ENCODE measurements at regions not wholly inside any gene's neighbourhood (a gene's known extent, or its start where the extent isn't known, plus 50 kb on each side); places are given as distances from the start of the nearest gene placed in this dataset.

DNA sequence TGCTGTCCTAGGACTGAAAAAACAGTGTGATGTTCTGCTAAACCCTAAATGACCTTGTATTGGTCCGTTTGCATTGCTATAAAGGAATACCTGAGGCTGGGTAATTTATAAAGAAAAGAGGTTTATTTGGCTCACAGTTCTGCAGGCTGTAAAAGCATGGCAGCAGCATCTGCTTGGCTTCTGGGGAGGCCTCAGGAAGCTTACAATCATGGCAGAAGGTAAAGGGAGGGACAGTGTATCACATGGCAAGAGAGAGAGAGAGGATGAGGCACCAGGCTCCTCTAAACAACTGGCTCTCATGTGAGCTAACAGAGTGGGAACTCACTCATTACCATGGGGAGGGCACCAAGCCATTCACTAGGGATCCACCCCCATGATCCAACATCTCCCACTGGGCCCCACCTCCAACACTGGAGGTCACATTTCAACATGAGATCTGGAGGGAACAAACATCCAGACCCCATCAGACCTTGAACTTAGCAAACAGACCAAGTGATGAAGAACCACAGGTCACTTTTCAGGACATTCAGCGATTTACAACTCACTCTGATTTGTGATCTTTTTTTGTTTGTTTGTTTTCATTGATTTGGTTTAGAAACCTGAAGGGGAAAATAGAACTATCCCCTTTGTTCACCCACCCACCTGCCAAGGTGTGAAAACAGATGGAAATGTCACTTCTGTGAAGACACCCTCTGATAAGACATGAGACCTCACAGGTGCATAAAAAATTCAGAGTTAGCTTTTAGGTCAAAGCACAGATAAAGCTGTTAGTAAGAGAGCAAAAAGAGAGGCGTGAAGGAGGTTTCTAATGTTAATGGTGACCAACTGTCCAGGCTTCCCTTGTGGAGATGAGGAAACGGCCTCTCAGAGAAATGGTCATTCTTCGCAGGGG is 104.2 kb upstream of the RALGPS2 start:
- WGBS (ENCODE audit: insufficient coverage), result 95% methylated on average over 4 of the region's 5 CpGs
- no peak overlapping the region for H3K4me3 ChIP-seq (ENCODE audit: control extremely low read depth in 1 of 5, extremely low read depth in 1 of 5, insufficient read depth in 1 of 5, low read depth in 2 of 5, low read length in 4 of 5)
- H3K79me2 ChIP-seq (ENCODE audit: control insufficient read depth, insufficient read depth, low read length), result peaks cover 43% of the 10 kb centered on the region
- H2AFZ ChIP-seq (ENCODE audit: insufficient read depth, low read depth, low read length, poor library complexity, severe bottlenecking), result no peak overlapping the region
- H3K4me1 ChIP-seq (ENCODE audit: control insufficient read depth in 2 of 2, insufficient read depth in 2 of 2, low read length in 2 of 2), result peaks cover 41 to 52% of the 10 kb centered on the region in 2 donors
- no peaks in the 10 kb centered on the region for H3K27me3 Mint-ChIP-seq
- no peaks in the 10 kb centered on the region for H3K36me3 ChIP-seq (replicated peaks in 1 of 2; ENCODE audit: control extremely low read depth in 1 of 2, control insufficient read depth in 1 of 2, extremely low read depth in 1 of 2, insufficient read depth in 2 of 2, low read length in 1 of 2)
- peaks cover 64% of the 10 kb centered on the region for H3K4me1 Mint-ChIP-seq
- no peak for TF ChIP-seq CTCF (IDR thresholded peaks at IDR 0.05)
- no peak for TF ChIP-seq EZH2 (IDR thresholded peaks at IDR 0.05; ENCODE audit: borderline replicate concordance, insufficient read depth, low read depth, low read length, poor library complexity, severe bottlenecking)
- peaks cover 0 to 5% (median 0%) of the 10 kb centered on the region in 3 donors for H3K9me3 ChIP-seq (ENCODE audit: control extremely low read depth in 1 of 3, control insufficient read depth in 2 of 3, insufficient read depth in 1 of 3, low read length in 2 of 3)
- no peaks in the 10 kb centered on the region for H3K9me3 Mint-ChIP-seq (ENCODE audit: insufficient read depth)
- H3K4me2 ChIP-seq (replicated peaks; ENCODE audit: low read depth, low read length, poor library complexity, severe bottlenecking), result no peak overlapping the region
- DNase-seq, result no peak
- intact Hi-C loops (cut with micrococcal nuclease), result no loop called here
- no peaks in the 10 kb centered on the region for H3K27me3 ChIP-seq (replicated peaks in 1 of 4; ENCODE audit: control extremely low read depth in 1 of 4, control insufficient read depth in 3 of 4, insufficient read depth in 4 of 4, low read length in 3 of 4)
- no peak overlapping the region for H3K27ac ChIP-seq (ENCODE audit: low read length in 2 of 2)
- CTCF ChIA-PET, result interaction anchor here (0.6 kb wide), 1 partner anchor 125 kb away, joined by 3 read pairs; no protein-coding TSS in a partner anchor
- H3K27ac Mint-ChIP-seq, result peak overlapping the region; percentile 57
- POLR2A ChIA-PET, result no interaction called here
- no peak overlapping the region for H3K4me3 Mint-ChIP-seq
- no peaks in the 10 kb centered on the region for H4K20me1 ChIP-seq (ENCODE audit: control insufficient read depth, insufficient read depth, low read length, poor library complexity, severe bottlenecking)
- no peak for ATAC-seq (ENCODE audit: low read depth)
- no peak overlapping the region for H3K9ac ChIP-seq (ENCODE audit: low read length)

DNA sequence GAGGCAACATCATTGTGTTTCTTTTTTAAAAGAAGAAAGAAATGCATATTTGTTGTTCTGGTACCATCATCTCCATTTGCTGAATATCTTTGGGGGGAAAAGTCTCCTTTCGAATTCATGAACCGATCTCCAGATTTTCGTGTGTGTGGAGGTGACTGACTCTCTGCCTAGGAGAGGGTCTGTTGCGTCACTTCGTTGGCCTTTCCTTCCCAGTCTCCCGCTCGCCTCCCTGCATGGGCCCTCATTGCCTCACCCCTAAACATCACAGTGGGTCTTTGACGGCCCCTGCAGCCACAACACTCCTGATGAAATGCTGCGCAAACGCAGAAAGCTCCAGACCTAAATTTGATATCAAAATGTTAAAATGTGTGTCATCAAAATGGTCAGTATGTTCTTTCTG is 103.2 kb upstream of the RALGPS2 start:
- H4K20me1 ChIP-seq (ENCODE audit: control insufficient read depth, insufficient read depth, low read length, poor library complexity, severe bottlenecking), result no peaks in the 10 kb centered on the region
- TF ChIP-seq EZH2 (IDR thresholded peaks at IDR 0.05; ENCODE audit: borderline replicate concordance, insufficient read depth, low read depth, low read length, poor library complexity, severe bottlenecking), result no peak
- no peak for TF ChIP-seq CTCF (IDR thresholded peaks at IDR 0.05)
- no peak overlapping the region for H3K4me3 ChIP-seq (ENCODE audit: control extremely low read depth in 1 of 5, extremely low read depth in 1 of 5, insufficient read depth in 1 of 5, low read depth in 2 of 5, low read length in 4 of 5)
- ATAC-seq (ENCODE audit: low read depth) (no peak), DNase-seq (no peak)
- H3K27ac Mint-ChIP-seq, result peak overlapping the region; percentile 61
- H3K27me3 ChIP-seq (replicated peaks in 1 of 4; ENCODE audit: control extremely low read depth in 1 of 4, control insufficient read depth in 3 of 4, insufficient read depth in 4 of 4, low read length in 3 of 4), result no peaks in the 10 kb centered on the region
- ChIA-PET POLR2A (no interaction called here), CTCF (interaction anchor here (0.6 kb wide), 1 partner anchor 124 kb away, joined by 3 read pairs; no protein-coding TSS in a partner anchor)
- H3K9ac ChIP-seq (ENCODE audit: low read length), result no peak overlapping the region
- intact Hi-C loops (cut with micrococcal nuclease), result no loop called here
- H3K36me3 ChIP-seq (replicated peaks in 1 of 2; ENCODE audit: control extremely low read depth in 1 of 2, control insufficient read depth in 1 of 2, extremely low read depth in 1 of 2, insufficient read depth in 2 of 2, low read length in 1 of 2), result no peaks in the 10 kb centered on the region
- peaks cover 43 to 55% of the 10 kb centered on the region in 2 donors for H3K4me1 ChIP-seq (ENCODE audit: control insufficient read depth in 2 of 2, insufficient read depth in 2 of 2, low read length in 2 of 2)
- H3K9me3 Mint-ChIP-seq (ENCODE audit: insufficient read depth), result no peaks in the 10 kb centered on the region
- WGBS (ENCODE audit: insufficient coverage), result 100% methylated on average over 3 of the region's 10 CpGs
- no peak overlapping the region for H3K4me2 ChIP-seq (replicated peaks; ENCODE audit: low read depth, low read length, poor library complexity, severe bottlenecking)
- H3K9me3 ChIP-seq (ENCODE audit: control extremely low read depth in 1 of 3, control insufficient read depth in 2 of 3, insufficient read depth in 1 of 3, low read length in 2 of 3), result peaks cover 0 to 5% (median 0%) of the 10 kb centered on the region in 3 donors
- H3K4me1 Mint-ChIP-seq, result peaks cover 65% of the 10 kb centered on the region
- no peak overlapping the region for H3K4me3 Mint-ChIP-seq
- peaks cover 37% of the 10 kb centered on the region for H3K79me2 ChIP-seq (ENCODE audit: control insufficient read depth, insufficient read depth, low read length)
- H3K27me3 Mint-ChIP-seq, result no peaks in the 10 kb centered on the region
- H3K27ac ChIP-seq (ENCODE audit: low read length in 2 of 2), result no peak overlapping the region
- H2AFZ ChIP-seq (ENCODE audit: insufficient read depth, low read depth, low read length, poor library complexity, severe bottlenecking), result no peak overlapping the region
